CD14-positive monocyte (primary cell): ENCODE measurements at regions not wholly inside any gene's neighbourhood (a gene's known extent, or its start where the extent isn't known, plus 50 kb on each side); places are given as distances from the start of the nearest gene placed in this dataset.

Source experiments
- DNase-seq, 3 donors: peaks; one replicate each; pipeline ENCODE4 v3.0.0-alpha.2; 2011 to 2022
- H2AFZ ChIP-seq: 2 replicates; pipeline ENCODE4 v1.6.0; 2012; ENCODE audit warnings: mild to moderate bottlenecking, low read depth, low read length, inconsistent platforms; ENCODE audit not compliant: insufficient read depth, poor library complexity, severe bottlenecking
- H3K27ac ChIP-seq, 2 donors: 1 replicate in 1 of 2; 2 replicates in 1 of 2; pipeline ENCODE4 v1.5.1; 2012 to 2013; ENCODE audit warnings: low read length in 2 of 2, control low read depth in 1 of 2, inconsistent platforms in 1 of 2, low read depth in 1 of 2, mild to moderate bottlenecking in 1 of 2
- H3K27me3 ChIP-seq, 2 donors: one replicate each; pipeline versions ENCODE4 v1.6.0 to v1.6.1; 2011 to 2013; ENCODE audit warnings: low read length in 2 of 2; ENCODE audit not compliant: control insufficient read depth in 2 of 2, insufficient read depth in 2 of 2
- H3K36me3 ChIP-seq, 2 donors: replicated peaks in 1 of 2; 1 replicate in 1 of 2; 2 replicates in 1 of 2; pipeline versions ENCODE4 v1.5.1 to v1.6.1; 2012 to 2013; ENCODE audit warnings: low read length in 2 of 2, control low read depth in 1 of 2, inconsistent platforms in 1 of 2, mild to moderate bottlenecking in 1 of 2; ENCODE audit not compliant: insufficient read depth in 2 of 2, control insufficient read depth in 1 of 2
- H3K4me1 ChIP-seq, 2 donors: 1 replicate in 1 of 2; 2 replicates in 1 of 2; pipeline versions ENCODE4 v1.5.1 to v1.6.1; 2012 to 2013; ENCODE audit warnings: low read length in 2 of 2, control low read depth in 1 of 2, inconsistent platforms in 1 of 2, mild to moderate bottlenecking in 1 of 2, moderate library complexity in 1 of 2; ENCODE audit not compliant: insufficient read depth in 2 of 2, control insufficient read depth in 1 of 2
- H3K4me2 ChIP-seq: replicated peaks from 2 replicates; pipeline ENCODE3; 2012; ENCODE audit warnings: low read length, moderate library complexity, mild to moderate bottlenecking; ENCODE audit not compliant: poor library complexity, severe bottlenecking; ENCODE audit errors: extremely low read depth
- H3K4me3 ChIP-seq, 3 experiments: fragments of 200-600 bp in 1 of 3; sonication (generic) in 1 of 3; replicated peaks in 1 of 3; 1 replicate in 2 of 3; 2 replicates in 1 of 3; pipeline ENCODE4 v1.5.1; 2011 to 2013; ENCODE audit warnings: low read length in 3 of 3, mild to moderate bottlenecking in 3 of 3, control low read depth in 2 of 3, low read depth in 2 of 3, inconsistent platforms in 1 of 3, moderate library complexity in 1 of 3
- H3K79me2 ChIP-seq: 2 replicates; pipeline ENCODE4 v1.6.0; 2012; ENCODE audit warnings: mild to moderate bottlenecking, control low read depth, inconsistent platforms, low read length, moderate library complexity; ENCODE audit not compliant: insufficient read depth
- H3K9ac ChIP-seq: 2 replicates; pipeline ENCODE4 v1.6.0; 2017; ENCODE audit warnings: low read length, mild to moderate bottlenecking; ENCODE audit not compliant: insufficient read depth, poor library complexity, severe bottlenecking
- H3K9me3 ChIP-seq, 2 donors: replicated peaks in 1 of 2; 1 replicate in 1 of 2; 2 replicates in 1 of 2; pipeline versions ENCODE4 v1.5.1 to v1.6.1; 2012 to 2013; ENCODE audit warnings: low read length in 2 of 2, control low read depth in 1 of 2; ENCODE audit not compliant: control insufficient read depth in 1 of 2, insufficient read depth in 1 of 2
- H4K20me1 ChIP-seq: 2 replicates; pipeline ENCODE4 v1.6.0; 2012; ENCODE audit warnings: mild to moderate bottlenecking, low read length, control low read depth, moderate library complexity; ENCODE audit not compliant: insufficient read depth
- H3K27ac Mint-ChIP-seq, 7 donors: one replicate each; pipeline ENCODE4 v1.8.0; 2020; ENCODE audit warnings: mild to moderate bottlenecking in 7 of 7, mixed read lengths in 7 of 7, moderate library complexity in 6 of 7, inconsistent platforms in 2 of 7
- H3K27me3 Mint-ChIP-seq, 3 donors: one replicate each; pipeline ENCODE4 v1.8.0; 2021 to 2022; ENCODE audit warnings: low read depth in 3 of 3, mild to moderate bottlenecking in 3 of 3, mixed read lengths in 3 of 3, moderate library complexity in 3 of 3, inconsistent platforms in 1 of 3
- H3K36me3 Mint-ChIP-seq, 2 donors: one replicate each; pipeline ENCODE4 v1.8.0; 2020; ENCODE audit warnings: mixed read lengths in 2 of 2, inconsistent platforms in 1 of 2, mild to moderate bottlenecking in 1 of 2
- H3K4me1 Mint-ChIP-seq: one replicate; pipeline ENCODE4 v1.8.0; 2020; ENCODE audit warnings: mild to moderate bottlenecking, mixed read lengths
- H3K4me3 Mint-ChIP-seq, 2 donors: one replicate each; pipeline ENCODE4 v1.8.0; 2020; ENCODE audit warnings: mild to moderate bottlenecking in 2 of 2, mixed read lengths in 2 of 2, moderate library complexity in 1 of 2
- H3K9me3 Mint-ChIP-seq, 7 donors: one replicate each; pipeline ENCODE4 v1.8.0; 2020 to 2022; ENCODE audit warnings: mixed read lengths in 7 of 7, mild to moderate bottlenecking in 6 of 7, moderate library complexity in 6 of 7, inconsistent platforms in 2 of 7
- WGBS: methylation state at CpG from one replicate; pipeline ENCODE4 v1.1.5; 2013; ENCODE audit warnings: missing lambda C conversion rate; ENCODE audit not compliant: insufficient coverage; 5-methylcytosine and 5-hydroxymethylcytosine counted together
- intact Hi-C, 2 donors: fragments of 100-400 bp; cut with micrococcal nuclease; formaldehyde crosslinking; loops; one replicate each; pipeline versions ENCODE4 v1.15.0 to v1.15.1; 2023
- TF ChIP-seq, protein P1 (sequence below): fragments of 200-600 bp; IDR thresholded peaks from one replicate; pipeline ENCODE4 v1.8.0; 2022; ENCODE audit warnings: antibody characterized with exemption, mild to moderate bottlenecking

GRCh38 chrX:44470816-44471215 lies 71.8 kb downstream of the FUNDC1 start:
- H3K36me3 ChIP-seq = no peaks in the 10 kb centered on the region
- H3K27me3 Mint-ChIP-seq = peaks cover 0 to 9% (median 1%) of the 10 kb centered on the region in 3 donors
- 20% methylated on average over 1 of the region's 3 CpGs for WGBS
- peak overlapping the region in 1 of 7 donors; percentile 15 for H3K27ac Mint-ChIP-seq
- no peak overlapping the region for H3K4me3 Mint-ChIP-seq
- no peak overlapping the region for H3K9ac ChIP-seq
- no peak overlapping the region for H2AFZ ChIP-seq
- no peaks in the 10 kb centered on the region for H3K27me3 ChIP-seq
- no peak overlapping the region for H3K4me3 ChIP-seq
- no peaks in the 10 kb centered on the region for H4K20me1 ChIP-seq
- H3K36me3 Mint-ChIP-seq = no peaks in the 10 kb centered on the region
- H3K4me2 ChIP-seq = no peak overlapping the region
- H3K4me1 ChIP-seq = peaks cover 0 to 3% of the 10 kb centered on the region in 2 donors
- no peaks in the 10 kb centered on the region for H3K9me3 ChIP-seq
- H3K9me3 Mint-ChIP-seq = peaks cover 0 to 5% (median 0%) of the 10 kb centered on the region in 7 donors
- intact Hi-C loops = no loop called here
- no peak overlapping the region for H3K27ac ChIP-seq
- TF ChIP-seq, protein P1, sequence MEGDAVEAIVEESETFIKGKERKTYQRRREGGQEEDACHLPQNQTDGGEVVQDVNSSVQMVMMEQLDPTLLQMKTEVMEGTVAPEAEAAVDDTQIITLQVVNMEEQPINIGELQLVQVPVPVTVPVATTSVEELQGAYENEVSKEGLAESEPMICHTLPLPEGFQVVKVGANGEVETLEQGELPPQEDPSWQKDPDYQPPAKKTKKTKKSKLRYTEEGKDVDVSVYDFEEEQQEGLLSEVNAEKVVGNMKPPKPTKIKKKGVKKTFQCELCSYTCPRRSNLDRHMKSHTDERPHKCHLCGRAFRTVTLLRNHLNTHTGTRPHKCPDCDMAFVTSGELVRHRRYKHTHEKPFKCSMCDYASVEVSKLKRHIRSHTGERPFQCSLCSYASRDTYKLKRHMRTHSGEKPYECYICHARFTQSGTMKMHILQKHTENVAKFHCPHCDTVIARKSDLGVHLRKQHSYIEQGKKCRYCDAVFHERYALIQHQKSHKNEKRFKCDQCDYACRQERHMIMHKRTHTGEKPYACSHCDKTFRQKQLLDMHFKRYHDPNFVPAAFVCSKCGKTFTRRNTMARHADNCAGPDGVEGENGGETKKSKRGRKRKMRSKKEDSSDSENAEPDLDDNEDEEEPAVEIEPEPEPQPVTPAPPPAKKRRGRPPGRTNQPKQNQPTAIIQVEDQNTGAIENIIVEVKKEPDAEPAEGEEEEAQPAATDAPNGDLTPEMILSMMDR = no peak
- no peaks in the 10 kb centered on the region for H3K79me2 ChIP-seq
- no peak for DNase-seq
- peaks cover 21% of the 10 kb centered on the region for H3K4me1 Mint-ChIP-seq

DNA sequence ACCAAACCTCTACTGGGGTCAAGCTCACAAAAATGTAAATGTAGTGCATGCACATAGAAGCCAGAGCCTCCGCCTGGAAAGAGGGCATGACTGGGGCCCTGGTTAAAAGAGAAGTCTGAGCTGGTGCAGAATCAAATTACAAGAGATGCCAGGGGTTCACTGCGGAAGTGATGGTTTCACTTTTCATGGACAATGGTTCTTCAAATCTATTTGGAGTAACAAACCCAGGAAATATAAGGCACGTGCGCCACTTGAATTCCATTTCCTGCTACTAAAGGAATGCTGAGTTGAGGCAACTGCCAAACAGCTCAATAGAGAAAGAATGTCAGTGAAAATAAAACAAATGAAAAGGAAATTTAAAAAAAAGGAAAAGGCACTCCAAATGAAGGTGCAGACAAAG lies 79.8 kb downstream of the FUNDC1 start:
- Histone ChIP-seq H3K4me1 (peaks cover 21 to 23% of the 10 kb centered on the region in 2 donors), H3K79me2 (no peaks in the 10 kb centered on the region), H3K27me3 (no peaks in the 10 kb centered on the region), H4K20me1 (no peaks in the 10 kb centered on the region), H3K36me3 (no peaks in the 10 kb centered on the region), H3K9me3 (peaks cover 0 to 4% of the 10 kb centered on the region in 2 donors), H3K4me3 (peak overlapping the region in 1 of 3 experiments; percentile 16), H2AFZ (no peak overlapping the region), H3K4me2 (peak overlapping the region; percentile 38), H3K27ac (no peak overlapping the region), H3K9ac (no peak overlapping the region)
- intact Hi-C loops = no loop called here
- H3K36me3 Mint-ChIP-seq = no peaks in the 10 kb centered on the region
- WGBS = no CpG with 5 or more reads among the region's 4 CpGs
- H3K4me1 Mint-ChIP-seq = peaks cover 28% of the 10 kb centered on the region
- TF ChIP-seq, protein P1 = no peak
- H3K27me3 Mint-ChIP-seq = peaks cover 0 to 19% (median 0%) of the 10 kb centered on the region in 3 donors
- peaks cover 0 to 14% (median 4%) of the 10 kb centered on the region in 7 donors for H3K9me3 Mint-ChIP-seq
- peak in 2 of 3 donors; percentile 11 to 22 for DNase-seq
- peak overlapping the region in 5 of 7 donors; percentile 15 to 84 (median 43) for H3K27ac Mint-ChIP-seq
- peak overlapping the region in 1 of 2 donors; percentile 48 for H3K4me3 Mint-ChIP-seq
